ENCODE measurements at regions not wholly inside any gene's neighbourhood (a gene's known extent, or its start where the extent isn't known, plus 50 kb on each side); places are given as distances from the start of the nearest gene placed in this dataset.

DNA sequence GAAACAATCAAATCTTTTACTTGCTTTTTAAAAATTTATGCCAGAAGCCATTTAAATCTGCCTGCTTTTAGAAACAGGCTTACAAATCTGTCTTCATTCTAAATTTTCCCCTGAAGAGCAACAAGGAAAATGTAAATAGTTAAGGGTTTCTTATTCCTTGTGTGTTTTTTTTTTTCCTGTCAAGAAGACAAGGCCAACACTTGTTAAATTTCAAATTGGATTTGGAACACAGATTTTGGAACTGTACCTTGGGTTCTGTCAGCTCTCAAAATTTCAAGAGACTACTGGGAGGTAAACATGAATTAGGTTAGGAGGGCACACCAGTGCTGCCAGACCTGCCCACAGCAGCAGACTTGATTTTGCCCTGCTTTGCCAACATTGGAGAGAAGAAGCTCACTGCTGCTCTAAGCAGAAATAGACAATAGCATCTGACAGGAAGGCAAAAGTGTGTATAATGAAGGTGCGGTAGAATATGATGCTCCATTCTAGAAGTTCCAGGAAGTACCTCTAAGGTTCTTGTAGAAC, 121.7 kb downstream of the NHLRC3 start:
- no peak for DNase-seq

DNA sequence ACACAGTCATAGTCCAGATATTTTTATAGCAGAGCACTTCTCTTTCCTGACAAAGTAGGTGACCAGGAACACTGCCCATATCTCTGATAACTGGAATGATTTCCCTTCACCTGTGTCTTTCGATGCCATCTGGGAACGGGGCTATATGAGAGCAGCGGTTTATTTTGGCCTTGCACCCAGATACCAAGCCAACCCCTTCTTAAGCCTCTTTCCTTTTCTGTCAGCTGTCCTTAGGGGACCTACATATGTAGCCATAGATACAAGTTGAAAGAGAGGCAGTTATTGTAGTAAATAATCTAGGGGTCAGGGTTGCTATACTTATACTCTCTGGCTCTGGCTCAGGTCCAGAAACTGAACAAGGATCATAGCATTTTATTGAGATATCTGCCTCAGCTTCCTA, 128.8 kb downstream of the NHLRC3 start:
- no peak for DNase-seq

DNA sequence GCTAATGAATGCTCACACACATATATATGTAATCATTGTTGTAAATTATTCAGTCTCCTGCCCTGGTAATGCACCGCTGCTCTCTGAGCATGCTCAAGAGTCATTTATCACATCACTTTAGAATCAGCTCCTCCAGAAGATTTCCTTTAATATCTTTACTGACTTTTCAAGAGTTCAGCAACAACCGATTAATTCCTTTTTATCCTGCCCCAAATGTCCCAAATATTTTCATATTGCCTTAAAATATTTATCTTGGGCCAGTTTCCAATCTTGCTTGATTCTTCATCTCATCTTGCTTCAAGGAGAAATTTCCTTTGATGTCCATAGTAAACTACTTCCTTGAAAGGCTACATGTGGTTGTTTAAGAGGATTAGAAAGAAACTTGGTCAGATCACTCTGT, 132.5 kb downstream of the NHLRC3 start:
- no peak for DNase-seq

DNA sequence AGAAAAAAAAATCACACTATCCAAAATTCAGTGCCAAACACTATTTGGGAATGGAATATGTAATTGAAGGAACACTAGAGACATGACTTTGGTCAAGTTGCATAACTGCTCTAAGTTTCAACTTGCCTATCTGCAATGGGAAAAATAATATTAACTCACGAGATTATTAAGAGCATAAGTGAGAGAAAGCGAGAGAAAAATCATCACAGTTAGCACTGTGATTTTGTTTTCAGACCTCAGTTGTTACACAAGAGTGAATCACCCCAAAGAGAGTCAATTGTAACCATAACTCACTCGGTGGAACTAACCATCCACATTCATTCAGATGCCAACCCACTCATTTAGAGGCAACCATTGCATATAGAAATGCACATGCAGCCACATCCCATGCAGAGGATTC, 147.1 kb downstream of the NHLRC3 start:
- DNase-seq, result no peak

DNA sequence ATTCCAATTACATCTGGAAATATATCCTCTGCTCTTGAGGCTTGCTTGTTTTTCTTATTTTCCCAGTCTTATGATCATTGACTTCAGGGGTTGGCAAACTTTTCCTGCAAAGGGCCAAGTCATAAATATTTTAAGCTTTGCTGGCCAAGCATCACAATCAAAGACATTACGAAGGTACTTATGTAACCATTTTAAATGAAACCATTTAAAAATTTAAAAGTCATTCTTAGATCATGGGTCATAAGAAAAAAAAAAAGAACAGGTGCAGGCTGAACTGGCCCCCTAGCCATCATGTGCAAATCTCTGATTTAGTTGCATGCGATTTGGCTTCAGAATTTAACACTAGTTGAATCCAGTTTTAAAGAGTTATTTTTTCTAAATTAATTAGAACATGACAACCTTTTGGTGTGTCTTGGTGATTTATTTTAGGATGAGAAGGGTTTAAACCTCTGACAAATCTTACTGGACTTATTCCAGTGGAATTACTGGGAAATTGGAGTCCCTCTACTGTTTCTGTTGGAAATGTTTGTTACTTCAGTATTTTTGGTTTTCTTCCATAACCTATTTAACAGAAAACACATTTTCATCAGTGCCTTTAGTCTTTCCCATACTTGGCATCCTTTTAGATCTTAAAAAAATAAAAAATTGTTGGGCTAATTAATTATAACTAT, 148.1 kb downstream of the NHLRC3 start:
- peak; percentile 78 for DNase-seq

DNA sequence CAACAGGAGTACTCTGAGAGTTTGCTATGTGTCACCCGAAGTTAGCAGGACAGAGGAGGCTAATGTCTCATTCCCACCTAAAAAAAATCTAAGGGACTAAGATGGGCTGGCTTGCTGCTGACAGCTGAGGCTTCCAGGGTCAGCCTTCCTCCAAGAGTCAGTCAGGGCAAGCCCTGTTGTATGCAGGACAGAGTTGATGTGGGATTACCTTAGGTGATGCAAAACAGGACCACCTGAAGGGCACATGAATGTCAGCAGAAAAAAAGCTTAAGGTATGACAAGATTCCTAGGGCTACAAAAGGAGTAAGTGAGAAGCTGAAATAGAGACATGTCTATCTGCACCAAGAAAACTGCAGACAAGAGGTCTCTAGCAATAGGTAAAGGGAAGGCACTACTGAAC, 151.5 kb downstream of the NHLRC3 start:
- no peak for DNase-seq

DNA sequence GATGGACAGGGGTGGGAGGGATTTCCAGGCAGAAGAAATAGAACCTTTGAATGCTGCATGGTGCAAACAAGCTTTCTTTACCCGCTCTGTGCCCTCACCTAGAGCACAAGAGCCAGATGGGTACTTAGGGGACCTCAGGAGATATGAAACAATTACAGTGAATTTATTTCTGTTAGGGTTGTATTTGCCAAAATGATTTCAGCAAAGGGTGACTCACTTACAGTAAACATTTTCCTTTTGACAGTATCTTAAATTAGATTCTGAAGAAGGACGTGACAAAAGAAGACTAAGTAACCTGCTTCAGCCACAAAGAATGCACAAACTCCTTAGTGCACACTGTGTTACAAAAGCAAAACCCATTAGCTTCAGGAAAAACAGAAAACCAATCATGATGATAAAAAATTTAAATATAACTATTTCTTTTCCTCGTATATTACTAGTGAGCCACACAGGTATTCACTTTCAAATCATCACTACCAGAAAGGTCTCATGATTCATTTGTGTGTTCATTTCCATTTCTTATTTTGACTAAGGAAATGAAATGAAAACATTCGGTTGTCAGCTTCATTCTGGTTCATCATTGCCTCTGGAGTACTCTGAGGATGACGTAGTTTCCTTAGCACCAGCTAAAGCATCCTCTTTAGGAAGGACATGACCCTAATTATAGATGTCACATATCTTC, 158.8 kb downstream of the NHLRC3 start:
- no peak for DNase-seq

DNA sequence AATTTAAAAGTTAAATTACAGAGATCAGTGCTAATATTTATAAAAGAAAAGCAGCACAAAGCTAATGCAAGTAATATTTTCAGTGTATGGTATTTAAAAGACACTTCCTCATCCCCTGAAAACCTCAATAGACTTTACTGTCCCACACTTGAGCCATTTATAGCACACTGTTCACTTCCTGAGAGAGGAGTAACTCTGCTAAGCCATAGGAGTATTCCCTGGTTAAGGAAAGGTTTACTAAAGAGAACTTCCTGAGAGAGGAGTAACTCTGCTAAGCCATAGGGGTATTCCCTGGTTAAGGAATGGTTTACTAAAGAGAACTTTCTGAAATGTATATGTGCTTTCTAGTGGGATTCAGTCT, 159.4 kb downstream of the NHLRC3 start:
- no peak for DNase-seq

DNA sequence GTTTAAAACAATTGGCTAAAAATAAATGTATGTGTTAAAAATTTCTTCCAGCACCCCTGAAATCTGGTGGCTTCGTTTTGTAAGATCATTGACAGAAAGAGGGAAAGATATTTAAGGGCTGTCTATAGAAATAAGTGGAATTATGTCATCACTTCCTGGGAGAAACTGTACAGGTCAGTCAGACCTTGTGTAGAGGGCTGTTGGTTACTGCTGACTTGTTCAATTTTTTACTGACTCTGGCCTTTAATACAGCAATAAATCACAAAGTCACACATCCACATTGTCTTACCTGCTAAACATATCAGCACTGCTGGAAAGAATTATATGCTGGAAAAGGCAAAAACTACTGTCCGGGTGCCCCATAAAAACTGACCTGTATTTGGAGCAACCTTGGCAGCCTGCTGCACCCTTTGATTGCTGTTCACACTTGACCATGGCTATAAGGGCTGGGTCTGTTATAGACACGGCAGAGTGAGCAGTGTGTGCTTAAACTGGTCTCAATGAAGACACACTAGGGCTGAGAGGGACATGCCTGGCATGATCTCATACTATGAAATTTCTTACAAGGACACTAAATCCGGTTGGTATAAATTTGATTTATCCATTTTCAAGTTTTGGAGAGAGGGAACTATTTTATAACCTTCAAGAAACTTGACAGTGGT, 162.1 kb downstream of the NHLRC3 start:
- no peak for DNase-seq

DNA sequence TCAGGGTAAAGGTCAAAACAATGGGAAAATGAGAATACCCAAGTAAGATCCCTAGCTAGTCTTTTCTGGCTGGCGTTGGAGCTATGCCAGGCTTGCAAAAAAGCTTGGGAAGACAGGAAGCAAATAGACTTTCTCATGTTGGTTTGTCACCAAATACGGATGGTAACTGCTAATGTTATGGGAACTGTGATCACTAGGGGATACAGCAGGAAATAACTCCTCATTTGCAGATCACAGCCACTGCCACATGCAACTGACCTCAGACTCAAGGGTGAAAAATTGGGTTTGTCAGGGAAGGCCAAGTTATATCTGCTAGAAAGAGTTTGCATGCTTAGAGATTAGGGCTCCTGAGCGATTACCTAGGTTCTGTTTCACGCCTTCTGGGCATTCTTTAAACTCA, 162.9 kb downstream of the NHLRC3 start:
- no peak for DNase-seq

DNA sequence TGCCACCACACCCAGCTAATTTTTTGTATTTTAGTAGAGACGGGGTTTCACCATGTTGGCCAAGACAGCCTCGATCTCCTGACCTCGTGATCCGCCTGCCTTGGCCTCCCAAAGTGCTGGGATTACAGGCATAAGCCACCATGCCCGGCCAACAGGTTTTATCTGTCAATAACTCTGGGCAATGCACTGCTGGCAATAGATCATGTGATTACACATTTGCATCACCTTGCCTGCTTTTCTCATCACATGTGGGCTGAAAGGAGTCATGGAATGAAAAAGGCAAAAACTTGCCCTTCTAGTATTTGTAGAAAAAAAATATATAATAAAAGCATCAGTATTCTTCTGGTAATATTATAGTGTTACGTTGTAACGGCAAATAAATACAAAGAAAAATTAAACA, 164.5 kb downstream of the NHLRC3 start:
- no peak for DNase-seq

DNA sequence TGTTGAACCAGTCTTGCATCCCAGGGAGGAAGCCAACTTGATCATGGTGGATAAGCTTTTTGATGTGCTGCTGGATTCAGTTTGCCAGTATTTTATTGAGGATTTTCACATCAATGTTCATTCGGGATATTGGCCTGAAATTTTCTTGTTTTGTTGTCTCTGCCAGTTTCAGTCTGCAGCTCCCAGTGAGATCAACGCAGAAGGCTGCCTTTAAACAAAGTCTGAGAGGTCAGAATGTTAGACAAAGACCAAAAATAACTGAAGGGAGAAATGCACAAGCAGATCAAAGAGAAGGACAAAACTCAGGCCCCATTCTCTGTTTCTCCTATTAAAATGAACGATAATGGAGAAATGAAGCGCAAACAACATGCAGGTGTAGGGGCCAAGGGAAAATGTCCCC, 170.4 kb downstream of the NHLRC3 start:
- no peak for DNase-seq

DNA sequence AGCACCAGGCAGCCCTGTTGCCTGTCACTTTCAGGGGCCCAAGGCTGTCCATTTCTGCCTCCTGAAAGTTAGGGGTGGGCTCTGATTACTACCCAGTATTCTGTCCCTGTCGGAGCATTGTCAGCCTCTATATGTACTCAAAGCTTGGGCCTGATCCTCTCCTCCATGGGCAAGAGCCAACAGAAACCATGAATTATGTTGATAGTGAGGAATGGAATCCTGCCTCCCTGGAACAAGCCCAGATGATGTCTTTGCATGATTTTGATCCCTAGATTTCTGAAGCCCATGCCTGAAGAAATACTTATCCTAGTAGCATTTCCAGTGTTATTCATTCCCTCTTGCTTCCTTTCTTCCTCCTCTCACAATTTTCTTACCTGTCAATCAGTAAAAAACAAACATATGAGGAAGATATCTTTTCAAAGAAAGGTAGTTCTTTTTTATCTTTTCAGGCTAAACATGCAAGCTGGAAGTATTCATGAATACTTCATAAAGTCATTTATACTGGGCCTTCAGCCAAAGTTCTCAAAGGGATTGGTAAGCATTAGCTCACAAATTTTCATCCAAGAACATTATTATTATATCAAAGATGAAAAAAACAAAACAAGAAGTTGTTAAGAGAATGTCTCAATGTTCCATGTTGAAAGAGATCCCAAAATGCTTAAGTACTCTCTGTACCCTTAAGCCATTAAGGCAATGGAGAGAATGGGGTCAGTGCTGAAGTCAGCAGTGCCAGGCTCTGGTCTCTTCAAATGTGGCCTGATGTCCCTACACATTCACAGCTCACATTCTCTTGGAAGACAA, 171.7 kb downstream of the NHLRC3 start:
- peak; percentile 49 for DNase-seq

DNA sequence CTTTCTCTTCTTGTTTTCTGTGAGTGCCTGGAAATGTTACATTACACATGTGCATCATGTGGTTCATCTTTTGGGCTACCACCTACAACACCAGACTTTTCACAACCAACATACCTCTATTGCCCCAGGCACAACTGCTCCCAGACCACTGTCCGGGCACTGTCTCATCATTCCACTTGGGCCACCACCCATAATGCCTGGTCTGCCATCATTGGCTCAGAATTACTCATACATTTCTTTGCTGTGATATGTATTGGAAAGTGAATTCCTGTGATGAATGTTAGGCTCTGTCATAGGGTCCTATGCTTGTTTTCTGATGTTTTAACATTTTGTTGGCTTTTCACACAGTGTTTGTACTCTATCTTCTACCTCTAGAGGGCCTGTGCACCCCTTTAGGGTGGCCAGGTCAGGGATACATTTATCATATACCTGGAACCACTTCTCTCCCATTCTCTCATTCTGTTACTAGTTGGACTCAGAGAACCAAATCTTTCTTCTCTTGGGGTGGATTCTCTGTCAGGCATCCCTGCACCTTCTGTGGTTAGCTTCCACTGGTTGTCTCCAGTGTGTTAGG, 172.8 kb downstream of the NHLRC3 start:
- DNase-seq, result no peak

DNA sequence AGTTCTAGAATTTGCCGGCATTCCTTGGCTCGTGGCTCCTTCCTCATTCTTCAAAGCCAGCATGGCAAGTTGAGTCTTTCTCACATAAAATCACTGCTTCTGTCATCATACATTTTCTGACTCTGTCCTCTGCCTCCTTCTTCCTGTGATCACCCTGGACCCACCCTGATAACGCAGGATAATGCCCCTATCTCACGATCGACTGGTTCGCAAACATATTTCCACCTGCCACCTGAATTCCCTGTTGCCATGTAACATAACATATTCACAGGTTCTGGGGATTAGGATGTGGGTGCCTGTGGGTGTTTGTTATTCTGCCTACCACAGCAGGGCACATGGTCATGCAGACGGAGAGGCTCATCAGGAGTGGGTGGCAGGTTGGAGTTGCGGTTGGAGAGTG, 177.7 kb downstream of the NHLRC3 start:
- no peak for DNase-seq

DNA sequence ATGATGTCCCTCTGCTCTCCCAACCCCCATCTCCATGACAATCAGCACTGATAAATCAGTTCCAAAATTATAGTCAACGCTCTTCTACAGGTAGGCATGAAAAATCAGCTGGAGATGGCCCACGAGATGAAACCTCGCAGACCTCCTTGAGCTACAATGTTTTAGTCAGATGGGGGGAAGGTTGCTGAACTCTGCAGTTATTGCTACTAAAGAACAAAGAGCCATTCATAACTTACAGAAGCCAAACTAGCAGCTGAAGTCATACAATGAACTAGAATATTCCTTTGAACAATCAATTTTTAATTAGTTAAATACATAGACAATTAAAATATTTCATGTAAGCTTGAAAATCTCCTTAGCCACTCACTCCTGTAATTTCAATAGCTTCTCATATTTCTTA, 179.2 kb downstream of the NHLRC3 start:
- no peak for DNase-seq

DNA sequence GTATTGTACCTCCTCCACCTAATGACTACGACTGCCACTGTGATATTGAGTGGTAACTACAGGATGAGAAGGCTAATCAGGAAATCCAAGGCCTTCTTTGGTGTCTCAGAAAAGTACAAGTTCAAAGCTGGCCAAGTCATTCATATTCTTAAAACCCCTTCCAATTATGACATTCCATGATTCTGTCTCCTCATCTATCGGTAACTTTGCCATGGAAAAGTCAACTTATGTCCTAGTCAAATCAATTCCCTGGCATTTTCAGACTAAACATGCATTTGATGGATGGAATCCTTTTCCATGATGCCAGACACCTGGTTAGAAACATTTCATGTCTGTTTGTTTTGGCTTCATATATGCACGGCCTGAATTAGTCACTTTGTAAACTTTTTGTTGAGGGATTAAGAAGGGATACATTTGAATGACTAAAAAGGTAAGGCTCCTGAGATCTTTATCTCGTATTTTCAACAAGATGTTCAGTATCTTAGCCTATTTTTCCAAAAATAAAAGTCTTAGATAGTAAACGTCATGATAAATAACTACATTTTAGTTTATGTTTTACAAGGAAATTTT, 186.5 kb downstream of the NHLRC3 start:
- no peak for DNase-seq

DNA sequence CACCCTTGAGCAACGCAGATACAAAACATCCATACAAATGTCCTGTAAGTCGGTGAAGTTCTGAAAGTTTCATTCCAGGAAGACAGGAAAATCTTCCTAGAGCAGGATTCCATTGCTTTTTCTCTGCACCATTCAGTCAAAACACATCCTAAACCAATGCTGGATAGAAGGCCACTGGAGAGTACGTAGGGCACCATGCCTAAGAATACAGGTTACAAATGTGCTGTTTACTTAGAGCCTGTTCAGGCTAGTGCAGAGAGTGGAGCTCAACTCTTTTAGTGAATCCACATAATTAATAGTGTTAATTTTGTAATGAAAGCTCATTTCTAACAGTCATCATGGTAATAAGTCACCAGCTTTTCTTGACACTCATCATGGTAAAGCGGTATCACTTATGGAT, 187.6 kb downstream of the NHLRC3 start:
- DNase-seq, result no peak

DNA sequence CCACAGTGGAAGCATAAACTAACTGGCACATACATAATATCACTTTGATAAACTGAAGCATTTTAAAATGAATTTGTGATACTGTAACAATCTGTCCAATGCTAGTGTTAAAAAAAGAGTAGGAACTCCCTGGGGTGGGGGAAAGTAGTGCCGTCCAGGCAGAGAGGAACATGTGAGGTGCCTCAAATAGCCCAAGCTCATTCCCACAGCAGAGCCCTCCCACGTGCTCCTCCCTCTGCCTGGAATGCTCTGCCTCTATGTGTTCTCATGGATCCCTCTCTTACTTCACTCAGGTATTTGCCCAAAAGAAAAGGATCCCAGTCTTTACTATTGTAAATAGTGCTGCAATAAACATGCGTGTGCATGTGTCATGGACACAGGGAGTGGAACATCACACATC, 188.1 kb downstream of the NHLRC3 start:
- no peak for DNase-seq

DNA sequence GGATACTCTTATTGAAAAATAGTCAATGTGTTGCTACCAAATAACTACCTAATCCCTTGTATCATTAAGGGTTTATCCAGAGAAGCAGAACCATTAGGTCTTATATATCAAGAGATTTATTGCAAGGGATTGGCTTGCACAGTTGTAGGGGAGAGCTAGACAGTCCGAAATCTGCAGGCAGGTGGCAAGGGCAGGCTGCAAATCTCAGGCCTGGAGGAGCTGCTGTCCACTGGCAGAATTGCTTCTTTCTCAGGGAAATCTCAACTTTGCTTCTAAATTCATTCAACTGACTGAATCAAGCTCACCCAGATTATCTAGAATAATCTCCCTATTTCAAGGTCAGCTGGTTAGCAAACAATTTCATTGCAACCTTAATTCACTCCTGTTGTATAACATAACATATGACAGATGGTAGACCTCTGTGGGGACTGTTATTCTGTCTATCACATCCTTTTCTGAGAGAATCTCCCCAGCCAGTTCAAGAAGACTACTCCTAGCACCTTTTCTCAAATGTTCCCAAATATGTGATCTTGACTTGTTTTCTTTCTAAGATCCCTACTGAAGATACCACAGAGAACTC, 194.2 kb downstream of the NHLRC3 start:
- no peak for DNase-seq

DNA sequence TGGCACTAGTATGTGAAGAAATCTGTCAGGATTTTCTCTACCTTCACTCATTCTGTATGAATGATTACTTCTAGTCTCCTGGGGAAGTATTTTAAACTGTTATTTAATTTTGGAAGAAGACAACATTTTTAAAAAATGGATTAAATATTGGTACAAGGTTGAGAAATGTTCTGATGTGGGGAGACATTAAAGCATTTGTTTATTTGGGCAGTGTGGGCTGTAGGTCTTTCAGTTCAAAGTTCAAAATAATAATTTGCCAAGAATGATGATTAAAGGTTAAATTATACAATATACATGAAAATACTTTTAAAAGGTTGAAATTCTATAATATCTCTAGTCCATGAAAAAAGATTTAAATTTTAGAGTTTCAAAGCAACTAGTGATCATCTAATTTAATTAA, 194.7 kb downstream of the NHLRC3 start:
- no peak for DNase-seq
